Stomach (tissue), 4 donors: ENCODE measurements at regions not wholly inside any gene's neighbourhood (a gene's known extent, or its start where the extent isn't known, plus 50 kb on each side); places are given as distances from the start of the nearest gene placed in this dataset.

Experiments used
- CTCF ChIP-seq, 7 experiments: fragments of 450-650 bp in 4 of 7; fragments of 200-600 bp in 3 of 7; sonication (generic) in 3 of 7; IDR thresholded peaks; one replicate each; pipeline ENCODE4 v1.5.1; 2016 to 2019; ENCODE audit warnings: antibody characterized with exemption in 7 of 7, control low read depth in 2 of 7, mild to moderate bottlenecking in 1 of 7
- POLR2A ChIP-seq, 4 donors: fragments of 450-650 bp; IDR thresholded peaks; one replicate each; pipeline ENCODE4 v1.6.1; 2016; ENCODE audit warnings: antibody characterized with exemption in 4 of 4, control low read depth in 2 of 4, mild to moderate bottlenecking in 1 of 4, moderate library complexity in 1 of 4

DNA sequence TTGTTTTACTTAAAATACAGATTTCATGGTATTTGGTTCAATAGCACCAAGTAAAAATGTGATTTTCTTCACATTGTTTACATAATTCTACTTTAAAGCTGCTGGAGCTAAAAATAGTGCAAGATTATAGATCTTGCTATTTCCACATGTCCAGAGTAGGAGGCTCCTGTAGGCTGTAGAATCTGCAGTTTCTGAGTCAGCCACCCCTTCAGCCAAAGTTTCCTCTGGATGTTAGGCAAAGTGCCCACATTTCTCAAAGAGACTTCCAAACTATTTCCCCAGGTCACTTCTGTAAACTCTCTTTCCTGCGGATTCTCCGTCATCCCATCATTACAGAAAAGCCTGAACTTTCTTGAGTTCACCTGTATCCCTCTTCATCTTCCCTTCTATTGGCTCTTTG lies 342.5 kb upstream of the FSTL5 start:
- TF ChIP-seq CTCF (IDR thresholded peaks at IDR 0.05) (no peak), POLR2A (IDR thresholded peaks at IDR 0.05) (no peak)
